Adipocyte (in vitro differentiated cells): ENCODE measurements at regions not wholly inside any gene's neighbourhood (a gene's known extent, or its start where the extent isn't known, plus 50 kb on each side); places are given as distances from the start of the nearest gene placed in this dataset.

ENCODE experiments used
- DNase-seq: peaks from one replicate; pipeline ENCODE4 v3.0.0-alpha.2; 2015; ENCODE audit warnings: low read depth
- H3K27me3 ChIP-seq: replicated peaks from 2 replicates; pipeline ENCODE4 v1.7.0; 2013; ENCODE audit warnings: mild to moderate bottlenecking, low read length, moderate library complexity; ENCODE audit not compliant: control insufficient read depth, insufficient read depth
- H3K36me3 ChIP-seq: 2 replicates; pipeline ENCODE4 v1.7.0; 2013; ENCODE audit warnings: low read length, mild to moderate bottlenecking, moderate library complexity; ENCODE audit not compliant: control insufficient read depth, insufficient read depth, severe bottlenecking
- H3K4me1 ChIP-seq: 2 replicates; pipeline ENCODE4 v1.7.0; 2013; ENCODE audit warnings: mild to moderate bottlenecking, low read length, moderate library complexity; ENCODE audit not compliant: control insufficient read depth, insufficient read depth
- H3K4me3 ChIP-seq: 2 replicates; pipeline ENCODE4 v1.7.0; 2013; ENCODE audit warnings: mild to moderate bottlenecking, low read length, moderate library complexity
- H3K9ac ChIP-seq: 2 replicates; pipeline ENCODE4 v1.7.0; 2013; ENCODE audit warnings: mild to moderate bottlenecking, low read length, moderate library complexity
- H3K9me3 ChIP-seq: 2 replicates; pipeline ENCODE4 v1.7.0; 2013; ENCODE audit warnings: mild to moderate bottlenecking, low read length, moderate library complexity; ENCODE audit not compliant: control insufficient read depth

DNA sequence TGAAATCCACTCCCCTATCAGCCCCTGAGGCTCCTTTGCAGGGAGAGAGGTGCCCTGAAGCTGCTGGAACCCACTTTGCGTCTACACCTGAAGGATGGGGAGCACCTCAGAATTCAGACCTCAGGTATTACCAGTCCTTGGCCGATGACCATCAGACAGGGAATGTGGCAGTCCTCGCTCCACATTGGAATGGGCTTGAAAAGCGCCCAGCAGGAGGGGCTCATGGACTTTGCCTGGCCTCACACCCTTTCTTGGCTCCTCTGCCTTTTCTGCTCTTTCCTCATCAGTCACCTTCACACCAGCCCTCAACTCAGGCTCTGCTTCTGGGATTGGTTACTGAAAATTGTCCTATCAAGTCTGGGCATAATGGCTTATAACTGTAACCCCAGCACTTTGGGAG lies 83.9 kb downstream of the BARX1 start:
- Histone ChIP-seq H3K27me3 (no peaks in the 10 kb centered on the region), H3K36me3 (no peaks in the 10 kb centered on the region), H3K9me3 (peaks cover 22% of the 10 kb centered on the region), H3K4me1 (no peaks in the 10 kb centered on the region), H3K4me3 (no peak overlapping the region), H3K9ac (no peak overlapping the region)
- no peak for DNase-seq

DNA sequence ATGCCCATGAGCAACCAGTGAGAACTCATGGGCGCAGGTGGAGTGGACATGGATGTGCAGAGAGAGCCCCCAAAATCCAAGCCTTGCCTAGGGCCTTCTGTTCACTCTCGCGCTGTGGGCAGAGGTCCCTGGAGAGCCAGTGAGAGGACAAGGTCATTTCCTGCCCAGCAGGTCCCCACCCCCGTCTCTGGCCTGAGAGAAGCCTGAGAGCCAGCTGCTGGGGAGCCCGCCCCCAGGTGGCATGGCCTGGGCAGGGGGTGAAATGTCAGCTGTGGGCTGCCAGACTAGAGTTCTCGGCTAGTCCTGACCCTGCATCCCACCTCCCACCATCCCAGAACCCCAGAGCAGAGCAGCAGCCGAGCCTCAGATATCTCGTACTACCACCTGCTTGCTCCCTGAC lies 85.3 kb downstream of the BARX1 start:
- Histone ChIP-seq H3K9ac (no peak overlapping the region), H3K4me1 (no peaks in the 10 kb centered on the region), H3K9me3 (peaks cover 12% of the 10 kb centered on the region), H3K4me3 (no peak overlapping the region), H3K36me3 (no peaks in the 10 kb centered on the region), H3K27me3 (no peaks in the 10 kb centered on the region)
- DNase-seq, result no peak

DNA sequence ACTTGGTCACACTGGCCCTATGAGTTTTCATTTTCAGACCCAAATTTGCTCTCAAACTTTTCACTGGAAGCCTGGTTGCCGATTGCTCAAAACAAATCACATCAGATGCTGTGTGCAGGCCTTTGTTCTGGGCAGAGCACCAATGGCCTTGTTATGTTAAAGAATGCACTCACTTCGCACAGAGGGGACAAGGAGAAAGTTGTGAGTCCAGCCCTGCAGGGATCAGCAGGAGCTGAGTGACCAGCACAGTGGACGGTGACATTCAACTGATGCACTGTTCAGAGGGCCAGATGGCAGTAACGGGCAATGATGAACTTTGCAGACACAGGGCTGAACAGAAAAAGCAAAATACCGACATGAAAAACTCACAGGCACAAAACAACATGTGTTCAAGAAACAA lies 86.1 kb downstream of the BARX1 start:
- H3K9ac ChIP-seq, result no peak overlapping the region
- H3K4me3 ChIP-seq, result no peak overlapping the region
- H3K27me3 ChIP-seq, result no peaks in the 10 kb centered on the region
- no peak for DNase-seq
- H3K9me3 ChIP-seq, result peaks cover 5% of the 10 kb centered on the region
- no peaks in the 10 kb centered on the region for H3K36me3 ChIP-seq
- H3K4me1 ChIP-seq, result no peaks in the 10 kb centered on the region

DNA sequence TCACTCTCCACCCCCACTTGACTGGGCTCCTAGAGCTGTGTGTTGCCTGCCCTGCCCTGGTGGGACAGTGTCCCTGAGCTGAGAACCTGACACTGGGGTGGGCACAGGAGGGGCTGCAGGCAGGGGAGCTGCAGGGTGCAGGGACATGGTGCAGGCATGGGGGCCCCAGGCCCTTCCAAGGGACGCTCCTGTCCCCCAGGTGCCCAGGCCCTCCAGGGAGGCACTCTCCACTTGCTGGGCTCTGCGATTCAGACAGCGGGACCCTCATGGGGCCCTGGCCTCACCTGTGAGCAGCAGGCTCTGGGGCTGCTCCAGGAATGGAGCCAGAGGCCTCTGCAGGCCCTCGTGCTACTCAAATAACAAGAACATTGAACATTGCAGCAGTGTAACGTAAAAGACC lies 89.4 kb downstream of the BARX1 start:
- Histone ChIP-seq H3K9ac (no peak overlapping the region), H3K36me3 (no peaks in the 10 kb centered on the region), H3K9me3 (no peaks in the 10 kb centered on the region), H3K4me3 (no peak overlapping the region), H3K4me1 (no peaks in the 10 kb centered on the region), H3K27me3 (peaks cover 10% of the 10 kb centered on the region)
- no peak for DNase-seq

DNA sequence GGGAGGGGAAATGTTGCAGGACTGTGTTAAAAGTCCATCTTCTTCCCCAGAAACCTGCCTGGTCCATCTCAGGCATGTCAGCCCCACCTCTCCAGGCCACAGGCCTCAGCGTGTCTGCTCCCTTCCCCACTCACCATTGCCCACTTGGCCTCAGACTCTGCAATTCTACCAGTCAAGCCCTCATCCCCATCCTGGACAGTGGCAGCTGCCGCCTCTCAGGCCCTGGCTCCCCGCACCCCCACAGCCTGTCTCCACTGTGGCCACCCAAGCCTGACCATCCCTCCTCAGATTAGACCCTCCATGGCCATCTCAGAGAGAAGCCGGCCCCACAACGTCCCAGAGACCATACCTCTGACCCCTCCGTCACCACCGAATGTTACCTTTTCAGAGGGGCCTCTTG lies 89.9 kb downstream of the BARX1 start:
- Histone ChIP-seq H3K27me3 (peaks cover 10% of the 10 kb centered on the region), H3K36me3 (no peaks in the 10 kb centered on the region), H3K4me3 (no peak overlapping the region), H3K4me1 (no peaks in the 10 kb centered on the region), H3K9me3 (no peaks in the 10 kb centered on the region), H3K9ac (no peak overlapping the region)
- DNase-seq, result no peak

DNA sequence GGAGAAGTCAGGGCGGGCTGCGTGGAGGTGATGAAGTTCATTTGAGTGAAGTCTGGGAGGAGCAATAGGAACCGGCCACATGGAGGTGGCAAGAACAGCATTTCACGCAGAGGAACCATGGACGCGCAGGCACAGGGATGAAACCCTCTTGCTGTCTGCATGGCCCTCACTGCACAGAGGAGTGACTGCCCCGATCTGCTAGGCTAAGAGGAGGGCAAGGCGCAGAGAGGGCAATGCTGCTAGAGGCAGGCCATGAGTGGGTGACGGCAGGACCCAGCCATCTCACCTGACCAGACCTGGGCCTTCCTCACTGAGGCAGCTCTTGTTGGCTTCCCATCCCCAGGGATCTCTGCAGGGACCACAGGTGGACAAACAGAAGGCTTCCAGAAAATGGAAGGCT lies 90.3 kb downstream of the BARX1 start:
- no peaks in the 10 kb centered on the region for H3K9me3 ChIP-seq
- peaks cover 12% of the 10 kb centered on the region for H3K27me3 ChIP-seq
- DNase-seq, result no peak
- no peaks in the 10 kb centered on the region for H3K36me3 ChIP-seq
- no peak overlapping the region for H3K9ac ChIP-seq
- H3K4me1 ChIP-seq, result no peaks in the 10 kb centered on the region
- H3K4me3 ChIP-seq, result no peak overlapping the region

DNA sequence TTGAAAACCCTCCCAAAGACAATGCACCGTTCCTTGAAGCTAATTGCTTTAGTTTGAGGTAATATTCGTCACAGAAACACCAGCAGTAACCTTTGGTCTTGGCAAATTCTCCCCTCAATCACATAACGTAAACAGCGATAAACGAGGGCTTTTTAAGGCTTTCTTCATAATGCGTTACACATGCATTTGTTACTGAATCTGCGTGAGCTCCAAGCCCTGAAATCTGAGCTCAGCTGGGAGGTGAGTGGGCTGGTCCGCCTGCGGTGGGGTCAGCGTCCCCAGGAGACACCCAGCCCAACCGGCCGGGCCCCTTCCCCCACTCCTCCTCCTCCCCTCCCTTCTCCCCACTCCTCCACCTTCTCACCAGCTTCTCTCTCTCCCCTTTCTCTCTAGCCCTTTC lies 91.1 kb downstream of the BARX1 start:
- DNase-seq, result peak; percentile 44
- Histone ChIP-seq H3K9ac (no peak overlapping the region), H3K4me1 (no peaks in the 10 kb centered on the region), H3K36me3 (no peaks in the 10 kb centered on the region), H3K9me3 (no peaks in the 10 kb centered on the region), H3K27me3 (peaks cover 20% of the 10 kb centered on the region), H3K4me3 (no peak overlapping the region)

DNA sequence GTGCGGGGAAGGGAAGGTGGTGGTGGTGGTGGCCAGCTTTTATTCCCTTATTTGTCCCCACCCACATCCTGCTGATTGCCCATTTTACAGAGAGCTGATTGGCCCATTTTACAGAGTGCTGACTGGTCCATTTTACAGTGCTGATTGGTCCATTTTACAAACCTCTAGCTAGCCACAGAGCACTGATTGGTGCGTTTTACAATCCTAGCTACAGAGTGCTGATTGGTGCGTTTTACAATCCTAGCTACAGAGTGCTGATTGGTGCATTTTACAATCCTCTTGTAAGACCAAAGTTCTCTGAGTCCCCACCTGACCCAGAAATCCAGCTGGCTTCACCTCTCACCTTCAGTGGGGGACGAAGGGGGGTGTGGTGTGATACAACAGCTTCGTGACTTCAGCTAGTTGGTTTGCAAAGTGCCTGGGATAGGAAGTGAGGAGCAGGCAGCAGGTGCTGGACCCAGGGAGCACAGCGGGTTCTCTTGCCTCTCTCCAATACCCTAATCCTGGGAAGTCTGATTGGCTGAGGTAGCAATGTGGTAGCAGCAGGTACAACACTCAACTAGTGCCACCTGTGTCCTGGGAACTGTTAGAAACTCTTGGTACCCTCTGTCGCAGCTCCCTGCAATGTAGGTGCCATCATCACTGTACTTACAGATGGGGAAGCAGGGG lies 92.1 kb downstream of the BARX1 start:
- Histone ChIP-seq H3K27me3 (peaks cover 20% of the 10 kb centered on the region), H3K36me3 (no peaks in the 10 kb centered on the region), H3K4me3 (no peak overlapping the region), H3K4me1 (no peaks in the 10 kb centered on the region), H3K9ac (no peak overlapping the region), H3K9me3 (no peaks in the 10 kb centered on the region)
- no peak for DNase-seq

DNA sequence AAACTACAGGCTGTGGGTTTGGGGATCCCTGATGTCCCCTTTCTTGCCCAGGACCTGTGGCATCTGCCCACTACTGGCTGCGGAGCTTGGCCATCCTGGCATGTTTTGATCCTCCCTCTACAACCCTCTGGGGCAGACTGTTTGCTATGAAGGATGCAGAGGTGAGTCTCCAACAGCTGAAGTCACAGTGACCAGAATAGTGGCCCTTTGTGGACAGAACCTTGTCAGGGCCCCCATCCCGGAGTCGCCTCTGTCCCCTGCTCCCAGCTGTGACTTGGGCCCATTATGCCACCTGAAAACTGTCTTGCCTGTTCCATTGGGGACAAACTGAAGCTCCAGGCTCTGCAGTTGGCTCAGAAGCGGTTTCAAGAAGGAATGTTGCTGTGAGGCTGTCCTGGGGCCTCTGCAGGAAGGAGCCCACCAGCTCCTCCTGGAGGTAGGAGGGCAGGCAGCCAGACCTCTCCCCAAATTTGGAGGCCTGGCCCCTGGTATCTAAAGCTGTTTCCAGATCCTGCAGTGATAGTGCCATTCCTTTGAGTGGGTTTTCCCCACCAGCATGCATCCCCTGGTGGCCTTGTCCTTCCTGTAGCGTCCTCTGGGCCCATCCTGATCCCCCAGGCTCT lies 93.3 kb downstream of the BARX1 start:
- no peak for DNase-seq
- Histone ChIP-seq H3K36me3 (no peaks in the 10 kb centered on the region), H3K27me3 (peaks cover 25% of the 10 kb centered on the region), H3K4me3 (no peak overlapping the region), H3K9me3 (no peaks in the 10 kb centered on the region), H3K4me1 (no peaks in the 10 kb centered on the region), H3K9ac (no peak overlapping the region)

DNA sequence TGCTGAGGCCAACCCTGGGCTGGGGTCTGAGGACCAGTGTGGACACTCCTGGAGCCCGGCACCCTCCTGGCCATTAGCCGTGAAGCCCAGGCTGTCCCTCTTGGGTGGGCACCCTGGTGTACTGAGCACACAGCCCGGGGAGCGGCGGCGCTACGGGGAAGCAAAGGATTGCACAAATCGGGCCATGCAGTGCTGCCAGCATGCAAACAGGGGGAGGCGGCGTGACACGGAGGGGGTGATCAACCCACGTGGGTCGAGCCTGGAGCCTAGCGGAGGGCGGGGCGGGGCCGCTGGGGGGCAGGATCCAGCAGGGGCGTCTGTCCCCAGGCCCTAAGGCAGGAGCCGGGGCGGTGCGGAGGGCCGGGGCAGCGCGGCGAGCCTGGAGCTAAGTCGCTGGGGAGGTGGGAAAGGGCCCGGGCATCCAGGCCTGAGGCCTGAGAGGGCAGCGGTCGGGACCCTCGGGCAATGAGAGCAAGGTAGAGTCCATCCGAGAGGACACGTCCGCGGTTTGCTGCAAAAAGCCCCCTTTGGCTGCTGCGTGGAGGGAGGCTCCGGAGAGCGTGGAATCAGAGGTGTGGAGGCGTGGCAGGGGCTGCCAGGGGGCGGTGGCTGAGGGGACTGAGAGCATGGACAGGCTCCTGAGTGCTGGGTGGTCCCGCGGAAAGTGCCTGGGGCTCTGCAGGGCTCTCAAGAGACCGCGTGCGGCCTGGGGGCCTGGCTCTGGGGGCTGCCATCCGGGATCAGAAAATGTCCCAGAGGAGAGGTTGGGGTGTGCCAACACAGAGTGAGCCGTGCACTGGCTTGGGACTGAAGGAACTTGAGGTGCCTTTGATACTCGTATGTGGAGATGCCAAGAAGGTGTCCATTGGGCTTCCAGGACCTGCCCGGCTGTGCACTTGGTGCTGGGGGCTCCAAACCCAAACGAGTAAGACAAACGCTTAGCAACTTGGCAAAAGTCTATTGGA lies 94.2 kb downstream of the BARX1 start:
- H3K9me3 ChIP-seq, result no peaks in the 10 kb centered on the region
- peaks cover 26% of the 10 kb centered on the region for H3K27me3 ChIP-seq
- DNase-seq, result no peak
- H3K4me1 ChIP-seq, result no peaks in the 10 kb centered on the region
- H3K36me3 ChIP-seq, result no peaks in the 10 kb centered on the region
- H3K4me3 ChIP-seq, result no peak overlapping the region
- H3K9ac ChIP-seq, result no peak overlapping the region

DNA sequence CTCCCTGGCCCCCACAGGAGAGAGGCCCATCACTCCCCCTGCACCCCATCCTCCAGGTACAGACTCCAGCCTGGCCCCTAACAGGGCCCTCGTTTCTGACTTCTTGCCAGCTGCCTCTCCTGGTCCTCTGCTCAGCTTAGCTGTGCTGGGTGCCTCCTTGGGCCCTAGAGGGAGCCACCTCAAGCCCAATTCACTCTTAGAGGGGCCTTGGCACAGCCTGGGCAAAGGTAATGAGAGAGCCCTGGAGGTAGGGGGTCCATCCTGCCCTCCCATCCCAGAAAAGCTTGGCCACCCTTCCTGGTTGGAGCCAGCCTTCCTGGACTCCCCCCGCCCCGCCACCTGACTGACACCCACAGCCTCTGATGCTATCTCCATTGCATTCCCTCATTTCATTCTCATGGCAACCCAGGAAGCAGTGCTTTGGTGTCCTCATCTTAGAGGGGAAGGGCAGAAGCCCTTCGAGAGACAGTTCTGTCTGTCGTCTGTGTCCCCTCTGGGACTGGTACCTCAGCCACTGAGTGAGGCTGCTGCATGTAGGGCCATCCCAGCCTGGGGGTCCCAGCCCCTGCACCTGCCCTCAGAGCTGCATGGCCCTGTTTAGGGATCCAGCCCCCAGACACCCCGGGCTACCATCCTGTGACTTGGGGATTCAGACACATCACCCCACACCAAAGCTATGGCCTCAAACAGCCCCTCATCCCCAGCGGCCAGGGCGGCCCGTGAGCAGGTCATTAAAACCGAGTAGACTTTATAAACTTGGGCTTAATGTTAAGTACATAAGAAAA lies 95.5 kb downstream of the BARX1 start:
- H3K36me3 ChIP-seq, result no peaks in the 10 kb centered on the region
- no peak for DNase-seq
- peaks cover 27% of the 10 kb centered on the region for H3K27me3 ChIP-seq
- no peaks in the 10 kb centered on the region for H3K4me1 ChIP-seq
- no peak overlapping the region for H3K4me3 ChIP-seq
- no peaks in the 10 kb centered on the region for H3K9me3 ChIP-seq
- no peak overlapping the region for H3K9ac ChIP-seq
